Ovary (tissue), 7 donors: ENCODE measurements at regions not wholly inside any gene's neighbourhood (a gene's known extent, or its start where the extent isn't known, plus 50 kb on each side); places are given as distances from the start of the nearest gene placed in this dataset.
"Not testable (repeated sequence)": the region's sequence is repeated elsewhere in the genome, so short reads cannot be mapped to it uniquely, and the experiment has no call there.

Experiments
- DNase-seq, 5 donors: peaks; one replicate each; pipeline ENCODE4 v3.0.0-alpha.2; 2019 to 2020
- H3K27ac ChIP-seq, 2 donors: fragments of 200-600 bp; one replicate each; pipeline versions ENCODE4 v1.5.1 to v1.8.0; 2019 to 2022
- H3K27me3 ChIP-seq: fragments of 200-600 bp; one replicate; pipeline ENCODE4 v1.8.0; 2022
- H3K36me3 ChIP-seq: fragments of 200-600 bp; sonication (generic); one replicate; pipeline ENCODE4 v1.5.1; 2019
- H3K4me1 ChIP-seq: one replicate; pipeline ENCODE4 v1.8.1; 2013; ENCODE audit warnings: mild to moderate bottlenecking, moderate library complexity; ENCODE audit not compliant: insufficient read depth
- H3K4me3 ChIP-seq: fragments of 200-600 bp; sonication (generic); one replicate; pipeline ENCODE4 v1.5.1; 2017
- H3K9me3 ChIP-seq, 2 donors: fragments of 200-600 bp in 1 of 2; sonication (generic) in 1 of 2; one replicate each; pipeline versions ENCODE4 v1.5.1 to v1.8.1; 2013 to 2019; ENCODE audit warnings: mild to moderate bottlenecking in 1 of 2, moderate library complexity in 1 of 2
- CTCF ChIP-seq, 3 donors: fragments of 450-650 bp in 2 of 3; fragments of 200-600 bp in 1 of 3; IDR thresholded peaks; one replicate each; pipeline versions ENCODE4 v1.5.1 to v1.8.0; 2016 to 2022; ENCODE audit warnings: antibody characterized with exemption in 3 of 3, mild to moderate bottlenecking in 1 of 3
- EP300 ChIP-seq: sonication (generic); formaldehyde crosslinking; IDR thresholded peaks from one replicate; pipeline ENCODE4 v1.6.1; 2017; ENCODE audit warnings: antibody characterized with exemption
- POLR2A ChIP-seq: fragments of 450-650 bp; IDR thresholded peaks from one replicate; pipeline ENCODE4 v1.6.1; 2017; ENCODE audit warnings: antibody characterized with exemption, mild to moderate bottlenecking, moderate library complexity
- WGBS, 3 donors: extraction: QIAGEN DNeasy Blood & Tissue Kit in 1 of 3; methylation state at CpG; one replicate each; pipeline versions ENCODE4 v1.1.5 to v1.1.7; 2013 to 2017; 5-methylcytosine and 5-hydroxymethylcytosine counted together
- intact Hi-C, 4 donors: fragments of 100-400 bp; cut with DNase I; formaldehyde crosslinking; loops; one replicate each; pipeline versions ENCODE4 v1.11.0 to v1.15.1; 2022 to 2023
- donor health status: DM: no; HTN: no; CAD: no; lungs with moderate emphysema.
- donor health status: DM: no; HTN: no; CAD: no.
- donor health status: Bipolar disorder and iron deficiency.
- donor health status: DM: no; HTN: no; CAD: no.
- donor health status: DM: yes; HTN: yes; CAD: no.

GRCh38 chr12:58681730-58682129 is 238.6 kb downstream of the LRIG3 start:
- Histone ChIP-seq H3K27ac (no peak overlapping the region), H3K9me3 (no peaks in the 10 kb centered on the region), H3K4me3 (no peak overlapping the region), H3K36me3 (no peaks in the 10 kb centered on the region), H3K4me1 (no peaks in the 10 kb centered on the region), H3K27me3 (no peaks in the 10 kb centered on the region)
- TF ChIP-seq CTCF (IDR thresholded peaks at IDR 0.05) (no peak), POLR2A (no peak), EP300 (no peak)
- intact Hi-C loops = no loop called here
- no peak for DNase-seq
- 84 to 87% (median 85%) methylated on average over 2 of the region's 2 CpGs for WGBS, 3 donors

- no peak for DNase-seq
- Histone ChIP-seq H3K27ac (no peak overlapping the region), H3K9me3 (no peaks in the 10 kb centered on the region), H3K36me3 (no peaks in the 10 kb centered on the region), H3K4me3 (no peak overlapping the region), H3K27me3 (no peaks in the 10 kb centered on the region), H3K4me1 (no peaks in the 10 kb centered on the region)
- TF ChIP-seq POLR2A (no peak), EP300 (no peak), CTCF (IDR thresholded peaks at IDR 0.05) (no peak)
- intact Hi-C loops = no loop called here
- WGBS, 3 donors = 84 to 90% (median 86%) methylated on average over 11 of the region's 11 CpGs
These were observed 225.0 kb downstream of the LRIG3 start for GRCh38 chr12:58695263-58695662.

GRCh38 chr12:58701536-58701935 is 218.8 kb downstream of the LRIG3 start:
- no peaks in the 10 kb centered on the region for H3K36me3 ChIP-seq
- intact Hi-C loops = no loop called here
- no peak overlapping the region for H3K27ac ChIP-seq
- no peaks in the 10 kb centered on the region for H3K9me3 ChIP-seq
- no peaks in the 10 kb centered on the region for H3K27me3 ChIP-seq
- TF ChIP-seq POLR2A (no peak), EP300 (no peak), CTCF (IDR thresholded peaks at IDR 0.05) (no peak)
- no peaks in the 10 kb centered on the region for H3K4me1 ChIP-seq
- no peak overlapping the region for H3K4me3 ChIP-seq
- 86 to 96% (median 93%) methylated on average over 8 of the region's 8 CpGs for WGBS, 3 donors
- no peak for DNase-seq

GRCh38 chr12:58703866-58704265 is 216.4 kb downstream of the LRIG3 start:
- WGBS, 3 donors = 45 to 52% (median 49%) methylated on average over 3 of the region's 3 CpGs
- H3K27me3 ChIP-seq = no peaks in the 10 kb centered on the region
- no peaks in the 10 kb centered on the region for H3K9me3 ChIP-seq
- H3K4me1 ChIP-seq = no peaks in the 10 kb centered on the region
- TF ChIP-seq CTCF (IDR thresholded peaks at IDR 0.05) = no peak
- TF ChIP-seq POLR2A = no peak
- intact Hi-C loops = no loop called here
- H3K36me3 ChIP-seq = no peaks in the 10 kb centered on the region
- H3K4me3 ChIP-seq = no peak overlapping the region
- H3K27ac ChIP-seq = no peak overlapping the region
- no peak for DNase-seq

GRCh38 chr12:58704770-58705169 is 215.5 kb downstream of the LRIG3 start:
- intact Hi-C loops, DNase-seq, H3K9me3 ChIP-seq, H3K4me1 ChIP-seq, H3K4me3 ChIP-seq, H3K36me3 ChIP-seq, H3K27me3 ChIP-seq, H3K27ac ChIP-seq: not testable (repeated sequence)
